HS-27A (cell line): ENCODE measurements at regions not wholly inside any gene's neighbourhood (a gene's known extent, or its start where the extent isn't known, plus 50 kb on each side); places are given as distances from the start of the nearest gene placed in this dataset.

ENCODE experiments used
- DNase-seq: peaks from one replicate; pipeline ENCODE4 v3.0.0-alpha.2; 2012; ENCODE audit warnings: low read depth, missing footprints

DNA sequence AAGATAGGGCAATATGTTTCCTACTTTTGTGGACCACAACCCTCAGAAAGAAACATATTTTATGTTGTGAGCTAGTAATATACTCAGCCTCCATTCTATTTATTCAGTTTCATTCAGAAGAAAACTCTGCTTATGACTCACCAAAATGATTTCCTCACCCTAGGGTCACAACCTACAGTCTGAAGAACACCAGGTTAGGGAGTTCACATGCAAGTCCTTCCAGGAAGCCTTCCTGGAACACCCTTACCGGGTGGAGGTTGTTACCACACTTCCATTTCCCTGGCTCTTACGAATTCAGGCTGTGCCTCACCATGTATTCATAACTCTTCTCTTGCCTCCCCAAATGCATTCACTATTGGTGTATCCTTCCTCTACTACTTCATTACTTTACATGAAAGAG is 228.0 kb upstream of the ADAMTS9 start:
- no peak for DNase-seq

DNA sequence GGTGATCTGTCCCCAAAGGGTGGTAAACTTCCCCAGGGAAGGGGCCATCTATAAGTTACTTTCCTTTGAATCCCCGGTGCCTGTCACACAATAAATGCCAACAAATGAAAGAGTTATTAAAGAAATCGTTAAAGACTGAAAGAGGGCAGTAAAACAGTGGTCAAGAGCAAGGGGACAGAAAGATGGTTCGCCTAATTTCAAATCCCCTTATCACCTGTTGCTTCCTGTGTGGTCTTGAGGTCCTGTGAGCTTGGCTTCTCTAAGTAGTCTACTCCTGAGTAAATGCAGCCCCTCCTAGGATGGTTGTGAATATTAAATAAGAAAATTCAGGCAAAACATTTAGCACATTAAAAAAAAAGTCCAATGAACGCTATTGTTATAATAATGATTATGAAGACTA is 225.7 kb upstream of the ADAMTS9 start:
- no peak for DNase-seq

- no peak for DNase-seq
Measured at GRCh38 chr3:64911138-64911537, 223.3 kb upstream of the ADAMTS9 start.

DNA sequence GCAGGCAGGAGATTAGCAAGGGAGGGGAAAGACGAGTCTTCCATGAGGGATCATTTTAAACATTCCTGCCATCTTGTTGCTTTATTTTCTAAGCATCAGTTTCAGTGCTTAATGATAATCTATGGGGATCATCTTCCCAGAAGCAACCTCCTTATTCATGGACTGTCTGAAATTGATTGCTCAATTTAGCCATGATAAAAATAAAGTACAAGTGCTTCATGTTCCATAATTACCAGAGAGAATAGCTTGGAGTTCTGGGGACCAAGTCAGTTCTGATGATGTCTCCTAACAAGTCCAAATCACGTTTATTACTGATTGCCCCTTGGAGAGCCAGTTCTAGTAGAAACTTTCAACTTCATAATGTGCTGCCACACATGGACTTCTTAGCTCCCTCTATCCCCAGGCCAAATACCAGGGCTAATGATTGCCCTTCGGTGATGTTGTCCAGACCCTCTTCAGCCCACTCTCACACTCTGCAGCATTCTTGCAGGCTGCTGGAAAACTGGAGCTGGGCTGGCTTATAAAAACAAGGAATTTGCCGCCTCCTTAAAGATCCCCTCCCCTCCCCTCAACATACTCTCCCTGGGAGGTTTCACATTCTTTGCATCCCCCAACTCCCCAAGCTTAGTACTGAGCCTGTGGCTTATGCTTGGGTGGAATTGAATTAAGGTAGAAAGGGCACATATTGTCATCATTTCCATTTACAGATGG is 222.1 kb upstream of the ADAMTS9 start:
- DNase-seq, result no peak

DNA sequence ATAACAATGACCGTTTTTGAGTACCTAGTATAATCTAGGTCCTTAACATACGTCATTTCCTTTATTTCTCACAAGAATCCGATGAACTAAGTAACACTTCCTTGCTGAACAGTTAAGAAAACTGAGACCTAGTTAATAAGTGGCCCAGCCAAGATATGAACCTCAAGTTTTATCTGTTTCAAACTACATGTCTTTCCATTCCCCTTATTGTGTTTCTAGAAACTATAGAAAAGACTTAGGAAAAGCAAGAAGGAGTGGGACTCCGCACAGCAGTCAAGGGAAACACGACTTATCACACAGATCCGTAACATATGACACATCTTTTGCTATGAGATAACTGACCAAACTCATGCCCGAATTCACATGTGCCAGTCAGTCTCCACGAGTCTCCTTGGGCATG is 221.2 kb upstream of the ADAMTS9 start:
- no peak for DNase-seq

DNA sequence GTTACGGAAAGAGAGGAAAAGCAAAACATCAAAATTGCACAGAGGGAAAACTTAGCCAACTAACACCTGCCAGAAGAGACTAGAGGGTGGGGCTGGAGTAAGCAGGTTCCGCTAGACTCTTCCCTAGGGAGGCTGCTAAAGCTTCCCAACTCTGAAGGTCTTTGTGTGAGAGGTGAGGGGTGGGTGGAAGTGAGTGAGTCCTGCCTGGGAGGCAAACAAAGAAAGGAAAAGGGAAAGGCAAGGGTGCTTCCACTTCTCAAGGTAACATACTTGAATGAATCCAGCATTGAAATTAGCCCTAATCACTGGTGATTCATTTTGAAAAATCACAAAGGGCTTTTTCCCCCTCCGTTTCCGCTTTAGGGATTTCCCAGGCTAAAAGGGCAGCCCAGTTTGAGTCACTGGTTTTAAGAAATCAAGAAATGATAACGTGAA is 220.5 kb upstream of the ADAMTS9 start:
- no peak for DNase-seq

- DNase-seq, result no peak
Measured at GRCh38 chr3:64905906-64906410, 218.2 kb upstream of the ADAMTS9 start.

- no peak for DNase-seq
Measured at GRCh38 chr3:64903006-64903405, 215.2 kb upstream of the ADAMTS9 start.

DNA sequence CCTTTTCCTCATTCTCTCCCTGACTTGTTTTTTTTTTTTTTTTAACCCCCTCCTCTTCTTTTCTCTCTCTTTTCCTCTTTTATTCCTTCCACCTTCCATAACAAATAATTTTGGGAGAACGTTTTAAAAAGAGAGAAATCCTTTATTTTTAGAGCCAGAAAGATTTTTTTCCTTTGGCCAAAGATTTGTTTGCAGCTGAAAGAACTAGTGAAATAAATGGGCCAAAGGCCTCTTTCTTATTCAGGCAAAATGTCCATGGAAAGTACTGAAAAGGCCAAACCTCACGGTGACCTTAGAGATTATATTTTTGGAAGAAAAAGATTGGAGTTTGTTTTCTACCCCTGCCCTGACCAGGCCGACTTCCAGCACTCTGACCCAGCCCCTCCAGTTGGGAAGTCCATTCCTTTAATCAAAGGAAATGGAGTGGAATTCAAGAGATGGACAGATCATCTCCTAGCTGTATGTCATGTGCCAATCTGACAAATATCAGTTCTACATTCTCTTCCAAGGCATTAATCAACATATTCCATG is 214.3 kb upstream of the ADAMTS9 start:
- no peak for DNase-seq

DNA sequence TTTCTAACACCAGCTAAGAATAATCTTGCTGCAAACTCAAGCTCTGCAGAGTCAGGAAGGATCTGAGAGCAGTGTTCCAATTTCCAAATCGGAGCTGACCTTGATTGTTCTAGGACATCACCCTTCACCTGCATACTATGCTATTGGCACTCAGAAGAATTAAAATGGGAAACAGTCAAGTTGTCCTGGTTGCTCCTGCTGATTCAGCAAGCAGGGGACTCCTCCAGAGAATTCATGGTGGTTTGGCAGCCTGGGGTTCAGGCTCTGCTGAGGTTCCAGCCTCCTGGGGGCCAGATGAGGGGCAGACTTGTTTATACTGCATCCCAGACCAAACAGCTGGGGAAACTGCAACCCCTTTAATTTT is 213.7 kb upstream of the ADAMTS9 start:
- DNase-seq, result no peak

DNA sequence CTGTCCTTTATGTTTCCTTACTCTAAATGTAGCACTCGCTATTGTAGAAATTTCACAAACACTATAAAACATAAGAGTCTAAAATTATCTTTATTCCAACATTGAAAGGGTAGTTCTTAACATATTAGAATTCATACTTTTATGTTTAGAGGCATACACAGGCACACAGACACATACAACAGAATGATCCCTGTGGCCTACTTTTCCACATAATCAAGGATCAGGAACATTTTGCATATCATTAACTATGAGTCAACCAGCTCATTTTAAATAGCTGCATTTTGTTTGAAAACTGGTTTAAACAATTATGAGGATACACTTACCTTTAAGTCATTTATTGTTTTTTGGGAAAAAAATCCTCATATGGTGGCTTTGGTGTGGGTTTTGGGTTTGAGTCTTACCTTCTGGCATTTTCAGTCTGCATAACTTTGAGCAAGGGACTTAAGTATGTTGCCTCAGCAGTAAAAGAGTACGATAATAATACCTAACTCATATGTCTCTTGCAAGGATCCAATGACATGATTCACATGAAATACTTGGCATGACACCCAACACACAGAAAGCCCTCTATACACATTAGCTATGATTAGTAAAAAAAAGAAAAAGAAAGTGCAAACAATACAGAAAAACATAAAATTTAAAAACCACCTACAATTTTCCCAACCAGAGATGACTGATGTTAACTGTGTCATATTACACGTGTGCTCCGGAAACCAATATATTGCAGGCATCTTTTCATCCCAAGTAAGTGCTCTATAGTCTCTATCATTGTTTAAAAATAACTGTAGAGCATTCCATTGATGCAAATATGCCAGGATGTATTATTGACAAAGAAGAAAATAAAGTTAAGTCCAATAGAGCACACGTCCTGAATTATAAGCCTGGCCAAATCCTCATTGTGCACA is 213.1 kb upstream of the ADAMTS9 start:
- no peak for DNase-seq

DNA sequence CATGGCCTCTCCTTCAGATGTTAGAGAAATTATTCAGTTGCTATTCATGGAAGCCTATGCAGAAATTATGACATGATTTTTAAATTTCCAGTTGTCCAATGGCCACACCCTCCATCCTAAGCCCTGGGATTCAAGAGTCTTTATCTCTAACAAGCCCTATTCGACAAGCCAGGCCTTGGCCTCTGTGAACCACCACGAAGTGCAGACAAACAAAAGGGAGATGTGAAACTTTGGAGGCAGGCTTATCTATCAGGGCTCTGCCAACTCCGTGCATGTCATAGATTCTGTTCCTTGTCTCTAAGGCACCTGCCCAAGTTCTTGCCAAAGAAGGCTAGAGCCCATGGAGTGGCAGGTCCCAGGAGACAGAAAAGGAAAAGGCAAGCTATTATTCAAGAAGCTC is 212.4 kb upstream of the ADAMTS9 start:
- no peak for DNase-seq

DNA sequence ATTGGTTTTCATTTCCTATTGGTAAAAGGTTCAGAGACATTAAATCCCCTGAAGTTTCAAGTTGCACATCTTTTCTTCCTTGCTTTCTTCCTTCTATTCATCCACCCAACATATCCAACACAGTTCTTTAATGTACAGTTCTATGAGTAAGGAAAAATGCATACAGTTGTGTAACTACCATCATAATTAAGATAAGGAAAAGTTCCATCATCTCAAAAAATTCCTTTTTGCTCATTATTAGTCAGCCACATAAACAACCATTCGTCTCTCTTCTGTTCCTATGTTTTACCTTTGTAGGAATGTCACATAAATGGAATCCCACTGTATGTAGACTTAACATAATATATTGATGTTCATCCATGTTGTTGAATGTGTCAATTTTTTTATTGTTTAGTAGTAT is 211.1 kb upstream of the ADAMTS9 start:
- no peak for DNase-seq

DNA sequence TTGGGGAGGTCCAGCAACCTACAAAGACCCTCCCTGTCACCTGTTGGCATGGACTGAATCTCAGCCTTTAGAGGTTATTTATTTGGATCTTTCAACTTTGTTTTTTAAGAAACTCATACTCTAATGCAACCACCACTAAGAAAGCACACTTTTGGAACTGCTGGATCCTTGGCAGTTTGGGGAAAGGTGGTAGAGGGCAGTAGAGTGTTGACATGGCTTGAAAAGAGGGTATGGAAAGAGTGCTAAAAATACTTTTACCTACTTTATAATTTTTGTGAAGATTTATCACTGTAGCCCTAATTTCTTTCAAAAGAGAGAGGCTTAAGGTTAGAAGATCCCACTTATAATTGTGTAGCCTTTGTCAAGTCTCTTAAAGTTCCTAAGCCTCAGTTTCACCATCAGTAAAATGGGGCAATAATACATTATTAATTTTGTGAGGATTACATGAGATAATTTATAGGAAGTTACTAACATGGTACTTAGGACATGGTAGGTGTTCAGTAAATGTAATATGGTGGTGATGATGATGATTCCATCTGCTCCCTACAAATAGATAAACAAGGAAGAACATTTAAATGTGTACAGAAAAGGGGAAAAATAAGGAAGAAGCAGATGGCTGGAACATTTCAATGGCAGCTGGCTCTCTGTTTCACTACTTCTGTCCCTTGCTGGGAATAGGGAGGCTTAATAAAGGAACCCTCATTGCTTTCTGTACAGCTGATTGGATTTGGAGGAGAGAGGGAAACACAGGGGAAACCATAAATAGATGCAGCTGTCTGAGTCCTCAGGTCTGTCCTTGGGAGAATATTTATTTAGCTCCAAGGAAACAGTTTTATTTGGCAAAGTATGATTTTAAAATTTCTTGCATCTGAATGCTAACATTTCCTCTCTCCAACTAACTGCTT is 208.4 kb upstream of the ADAMTS9 start:
- no peak for DNase-seq

DNA sequence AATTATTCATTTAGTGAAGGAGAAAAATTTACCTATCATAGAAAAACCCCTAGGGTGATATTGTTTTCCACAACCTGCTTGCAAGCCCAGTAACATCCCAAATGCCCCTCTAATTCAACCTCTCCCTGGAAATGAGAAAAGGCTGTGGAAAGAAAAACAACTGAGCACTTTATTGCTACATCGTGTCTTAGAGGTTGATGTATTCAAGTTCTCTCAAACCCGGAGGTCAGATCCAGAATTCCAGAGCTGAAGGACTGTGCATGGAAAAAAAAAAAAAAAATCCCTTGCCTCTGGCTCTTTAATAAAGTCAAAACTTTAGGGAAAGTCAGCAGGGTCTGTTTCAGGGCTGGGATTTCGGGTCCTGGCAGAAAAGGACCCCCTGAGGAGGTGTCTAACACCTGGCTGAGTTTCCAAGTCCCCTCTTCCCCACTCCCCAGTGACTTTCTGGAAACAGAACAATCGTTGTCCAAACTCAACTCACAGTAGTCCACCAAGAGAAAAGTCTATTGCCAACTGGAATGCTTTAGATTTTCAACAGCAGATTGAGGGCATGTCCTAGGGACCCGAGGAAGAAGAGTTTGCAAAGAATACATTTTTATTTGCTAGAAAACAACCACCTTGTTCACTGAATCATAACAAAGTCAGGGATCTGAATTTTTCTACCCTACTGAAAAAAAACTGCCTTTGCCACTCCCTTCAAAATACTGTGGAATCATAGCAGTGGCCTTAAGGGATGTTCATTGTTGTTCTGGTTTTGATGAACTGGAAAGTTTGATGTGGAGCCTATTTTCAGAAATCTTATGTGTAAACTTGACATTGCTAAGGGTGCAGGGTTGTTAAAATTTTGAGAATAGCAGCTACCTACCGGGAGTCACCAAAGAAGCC is 207.5 kb upstream of the ADAMTS9 start:
- DNase-seq, result no peak

DNA sequence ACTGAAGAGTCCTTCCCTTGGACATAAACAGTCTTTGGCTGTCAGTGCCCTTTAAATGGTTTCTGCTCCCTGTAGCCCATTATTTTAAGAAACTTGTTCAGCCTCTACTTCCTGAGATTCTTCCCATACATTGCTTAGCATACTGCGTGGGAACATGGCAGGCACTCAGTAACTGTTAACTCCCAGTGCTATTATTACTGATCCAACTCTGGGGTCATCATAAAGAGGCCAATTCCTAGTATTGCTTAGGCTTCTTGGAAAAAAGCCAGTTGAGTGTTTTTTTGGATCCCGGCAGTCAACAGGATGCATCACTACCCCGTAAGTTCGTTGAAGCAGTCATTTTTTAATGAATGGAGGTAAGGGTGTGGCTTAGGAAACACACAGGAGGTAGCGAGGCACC is 206.2 kb upstream of the ADAMTS9 start:
- no peak for DNase-seq

GRCh38 chr3:64892671-64893309 is 205.0 kb upstream of the ADAMTS9 start:
- no peak for DNase-seq

GRCh38 chr3:64891021-64891420 is 203.2 kb upstream of the ADAMTS9 start:
- DNase-seq, result no peak

GRCh38 chr3:64890466-64890865 is 202.7 kb upstream of the ADAMTS9 start:
- DNase-seq, result no peak

GRCh38 chr3:64890006-64890405 is 202.2 kb upstream of the ADAMTS9 start:
- no peak for DNase-seq
